Adrenal gland (tissue), 9 donors: ENCODE measurements at regions not wholly inside any gene's neighbourhood (a gene's known extent, or its start where the extent isn't known, plus 50 kb on each side); places are given as distances from the start of the nearest gene placed in this dataset.

Source experiments
- DNase-seq, 7 donors: peaks; one replicate each; pipeline ENCODE4 v3.0.0-alpha.2; 2019 to 2020
- H3K27ac ChIP-seq, 5 donors: fragments of 200-600 bp; sonication (generic) in 4 of 5; 1 replicate in 3 of 5; 2 replicates in 2 of 5; pipeline versions ENCODE4 v1.5.1 to v1.8.0; 2016 to 2020; ENCODE audit warnings: mild to moderate bottlenecking in 1 of 5
- H3K27me3 ChIP-seq: fragments of 200-600 bp; 2 replicates; pipeline ENCODE4 v1.8.0; 2021
- H3K36me3 ChIP-seq, 2 donors: fragments of 200-600 bp; replicated peaks in 1 of 2; 1 replicate in 1 of 2; 2 replicates in 1 of 2; pipeline versions ENCODE4 v1.5.1 to v1.8.0; 2018 to 2022
- H3K4me1 ChIP-seq, 2 donors: fragments of 200-600 bp; replicated peaks in 1 of 2; 1 replicate in 1 of 2; 2 replicates in 1 of 2; pipeline versions ENCODE4 v1.5.1 to v1.8.0; 2018 to 2021
- H3K4me3 ChIP-seq, 4 donors: fragments of 200-600 bp; sonication (generic) in 3 of 4; one replicate each; pipeline ENCODE4 v1.5.1; 2016 to 2018
- H3K9me3 ChIP-seq, 3 donors: fragments of 200-600 bp; sonication (generic) in 1 of 3; replicated peaks in 1 of 3; 1 replicate in 2 of 3; 2 replicates in 1 of 3; pipeline versions ENCODE4 v1.5.1 to v1.8.0; 2016 to 2021
- CTCF ChIP-seq, 6 experiments: fragments of 450-650 bp in 4 of 6; fragments of 200-600 bp in 2 of 6; sonication (generic) in 1 of 6; IDR thresholded peaks; 1 replicate in 5 of 6; 2 replicates in 1 of 6; pipeline versions ENCODE4 v1.5.1 to v1.8.0; 2016 to 2021; ENCODE audit warnings: antibody characterized with exemption in 6 of 6, mild to moderate bottlenecking in 2 of 6, moderate library complexity in 1 of 6
- POLR2A ChIP-seq, 2 donors: fragments of 450-650 bp; IDR thresholded peaks; one replicate each; pipeline ENCODE4 v1.6.1; 2017; ENCODE audit warnings: antibody characterized with exemption in 2 of 2, mild to moderate bottlenecking in 2 of 2, moderate library complexity in 1 of 2
- WGBS, 4 donors: extraction: QIAGEN DNeasy Blood & Tissue Kit in 2 of 4; methylation state at CpG; one replicate each; pipeline versions ENCODE4 v1.1.5 to v1.1.7; 2013 to 2017; 5-methylcytosine and 5-hydroxymethylcytosine counted together
- intact Hi-C, 2 donors: fragments of 100-400 bp; cut with DNase I; formaldehyde crosslinking; loops; one replicate each; pipeline versions ENCODE4 v1.14.1 to v1.15.0; 2022 to 2023
- donor health status: healthy with polysubstance abuse.
- donor health status: Bipolar disorder and iron deficiency.
- donor health status: DM: yes; HTN: yes; CAD: no.
- donor health status: DM: no; HTN: no; CAD: no.
- donor health status: DM: no; HTN: no; CAD: no.

GRCh38 chr2:236754271-236754944 lies 184.8 kb downstream of the ACKR3 start:
- DNase-seq, result no peak
- Histone ChIP-seq H3K36me3 (no peaks in the 10 kb centered on the region), H3K27ac (no peak overlapping the region), H3K9me3 (no peaks in the 10 kb centered on the region), H3K4me1 (no peaks in the 10 kb centered on the region), H3K4me3 (no peak overlapping the region), H3K27me3 (no peaks in the 10 kb centered on the region)
- intact Hi-C loops, result no loop called here
- 88 to 92% (median 90%) methylated on average over 10 to 11 of the region's 11 CpGs for WGBS, 4 donors
- no peak for TF ChIP-seq POLR2A (IDR thresholded peaks at IDR 0.05)
- TF ChIP-seq CTCF (IDR thresholded peaks at IDR 0.05), result no peak

GRCh38 chr2:236755278-236755840 lies 185.7 kb downstream of the ACKR3 start:
- Histone ChIP-seq H3K27ac (no peak overlapping the region), H3K4me3 (no peak overlapping the region), H3K27me3 (no peaks in the 10 kb centered on the region), H3K36me3 (no peaks in the 10 kb centered on the region), H3K4me1 (no peaks in the 10 kb centered on the region), H3K9me3 (no peaks in the 10 kb centered on the region)
- TF ChIP-seq CTCF (IDR thresholded peaks at IDR 0.05) (no peak), POLR2A (IDR thresholded peaks at IDR 0.05) (no peak)
- intact Hi-C loops, result no loop called here
- DNase-seq, result no peak
- WGBS, 4 donors, result 90 to 96% (median 92%) methylated on average over 5 of the region's 5 CpGs

GRCh38 chr2:236758406-236758805 lies 188.8 kb downstream of the ACKR3 start:
- TF ChIP-seq CTCF (IDR thresholded peaks at IDR 0.05), result no peak
- TF ChIP-seq POLR2A (IDR thresholded peaks at IDR 0.05), result no peak
- WGBS, 4 donors, result 70 to 89% (median 77%) methylated on average over 2 of the region's 2 CpGs
- no peak overlapping the region for H3K27ac ChIP-seq
- no peak overlapping the region for H3K4me3 ChIP-seq
- H3K27me3 ChIP-seq, result no peaks in the 10 kb centered on the region
- H3K9me3 ChIP-seq, result no peaks in the 10 kb centered on the region
- no peaks in the 10 kb centered on the region for H3K36me3 ChIP-seq
- DNase-seq, result no peak
- intact Hi-C loops, result no loop called here
- H3K4me1 ChIP-seq, result no peaks in the 10 kb centered on the region

- no peaks in the 10 kb centered on the region for H3K36me3 ChIP-seq
- DNase-seq, result no peak
- H3K4me1 ChIP-seq, result no peaks in the 10 kb centered on the region
- H3K27me3 ChIP-seq, result no peaks in the 10 kb centered on the region
- H3K27ac ChIP-seq, result no peak overlapping the region
- H3K9me3 ChIP-seq, result no peaks in the 10 kb centered on the region
- H3K4me3 ChIP-seq, result no peak overlapping the region
- intact Hi-C loops, result no loop called here
- TF ChIP-seq CTCF (IDR thresholded peaks at IDR 0.05), result no peak
- no peak for TF ChIP-seq POLR2A (IDR thresholded peaks at IDR 0.05)
These were observed 190.6 kb downstream of the ACKR3 start for GRCh38 chr2:236760246-236760645.
